ENCODE measurements at regions not wholly inside any gene's neighbourhood (a gene's known extent, or its start where the extent isn't known, plus 50 kb on each side); places are given as distances from the start of the nearest gene placed in this dataset.

DNA sequence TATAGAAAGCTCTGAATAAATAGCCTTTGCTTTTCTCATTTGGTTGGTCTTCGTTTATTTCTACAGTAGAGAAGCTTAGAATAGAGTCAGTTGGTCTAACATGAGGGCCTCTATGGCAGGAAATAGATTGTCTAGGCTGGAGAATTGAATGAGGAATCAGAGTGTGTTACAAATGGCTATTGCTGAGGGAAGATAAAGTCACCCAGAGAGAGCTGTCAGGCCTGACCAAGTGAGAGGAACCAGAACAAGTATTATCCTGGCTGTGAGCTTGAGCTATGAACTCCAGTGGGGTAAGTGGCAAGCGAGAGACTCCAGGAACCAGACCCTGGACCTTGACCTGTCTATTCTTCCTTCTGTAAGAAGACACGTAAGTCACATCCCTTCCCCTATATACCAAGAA lies 353.1 kb downstream of the CD83 start:
- DNase-seq (ENCODE audit: low spot score in 2 of 2) = no peak
- Histone ChIP-seq H3K27ac (no peak overlapping the region), H3K4me3 (no peak overlapping the region), H3K4me1 (no peaks in the 10 kb centered on the region), H3K9me3 (peaks cover 0 to 5% of the 10 kb centered on the region in 2 donors), H3K36me3 (no peaks in the 10 kb centered on the region), H3K27me3 (no peaks in the 10 kb centered on the region)
- TF ChIP-seq, protein P1, sequence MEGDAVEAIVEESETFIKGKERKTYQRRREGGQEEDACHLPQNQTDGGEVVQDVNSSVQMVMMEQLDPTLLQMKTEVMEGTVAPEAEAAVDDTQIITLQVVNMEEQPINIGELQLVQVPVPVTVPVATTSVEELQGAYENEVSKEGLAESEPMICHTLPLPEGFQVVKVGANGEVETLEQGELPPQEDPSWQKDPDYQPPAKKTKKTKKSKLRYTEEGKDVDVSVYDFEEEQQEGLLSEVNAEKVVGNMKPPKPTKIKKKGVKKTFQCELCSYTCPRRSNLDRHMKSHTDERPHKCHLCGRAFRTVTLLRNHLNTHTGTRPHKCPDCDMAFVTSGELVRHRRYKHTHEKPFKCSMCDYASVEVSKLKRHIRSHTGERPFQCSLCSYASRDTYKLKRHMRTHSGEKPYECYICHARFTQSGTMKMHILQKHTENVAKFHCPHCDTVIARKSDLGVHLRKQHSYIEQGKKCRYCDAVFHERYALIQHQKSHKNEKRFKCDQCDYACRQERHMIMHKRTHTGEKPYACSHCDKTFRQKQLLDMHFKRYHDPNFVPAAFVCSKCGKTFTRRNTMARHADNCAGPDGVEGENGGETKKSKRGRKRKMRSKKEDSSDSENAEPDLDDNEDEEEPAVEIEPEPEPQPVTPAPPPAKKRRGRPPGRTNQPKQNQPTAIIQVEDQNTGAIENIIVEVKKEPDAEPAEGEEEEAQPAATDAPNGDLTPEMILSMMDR (IDR thresholded peaks at IDR 0.05) = no peak
- intact Hi-C loops (cut with DNase I) = no loop called here

- Histone ChIP-seq H3K4me1 (peaks cover 0 to 3% of the 10 kb centered on the region in 2 donors), H3K27ac (peak overlapping the region in 1 of 2 donors; percentile 20), H3K27me3 (no peaks in the 10 kb centered on the region), H3K4me3 (no peak overlapping the region), H3K9me3 (peaks cover 0 to 5% of the 10 kb centered on the region in 2 donors), H3K36me3 (no peaks in the 10 kb centered on the region)
- no peak for DNase-seq (ENCODE audit: low spot score in 2 of 2)
- TF ChIP-seq, protein P1 (IDR thresholded peaks at IDR 0.05) = no peak
- intact Hi-C loops (cut with DNase I) = no loop called here
These were observed 354.8 kb downstream of the CD83 start for GRCh38 chr6:14472255-14472985.

- TF ChIP-seq, protein P1 (IDR thresholded peaks at IDR 0.05) = no peak
- no peak for DNase-seq (ENCODE audit: low spot score in 2 of 2)
- intact Hi-C loops (cut with DNase I) = no loop called here
These were observed 355.4 kb downstream of the CD83 start for GRCh38 chr6:14472986-14473337.

GRCh38 chr6:14474816-14475215 lies 357.2 kb downstream of the CD83 start:
- Histone ChIP-seq H3K9me3 (no peaks in the 10 kb centered on the region), H3K4me1 (peaks cover 0 to 3% of the 10 kb centered on the region in 2 donors), H3K27ac (no peak overlapping the region), H3K36me3 (no peaks in the 10 kb centered on the region), H3K4me3 (no peak overlapping the region), H3K27me3 (no peaks in the 10 kb centered on the region)
- DNase-seq (ENCODE audit: low spot score in 2 of 2) = no peak
- intact Hi-C loops (cut with DNase I) = no loop called here
- TF ChIP-seq, protein P1 (IDR thresholded peaks at IDR 0.05) = no peak

More at GRCh38 chr6:14472986-14473337, 355.4 kb downstream of the CD83 start:
- Histone ChIP-seq H3K9me3 (peaks cover 0 to 5% of the 10 kb centered on the region in 2 donors), H3K27me3 (no peaks in the 10 kb centered on the region), H3K27ac (peak overlapping the region in 1 of 2 donors; percentile 20), H3K4me1 (peaks cover 0 to 3% of the 10 kb centered on the region in 2 donors), H3K4me3 (no peak overlapping the region), H3K36me3 (no peaks in the 10 kb centered on the region)

DNA sequence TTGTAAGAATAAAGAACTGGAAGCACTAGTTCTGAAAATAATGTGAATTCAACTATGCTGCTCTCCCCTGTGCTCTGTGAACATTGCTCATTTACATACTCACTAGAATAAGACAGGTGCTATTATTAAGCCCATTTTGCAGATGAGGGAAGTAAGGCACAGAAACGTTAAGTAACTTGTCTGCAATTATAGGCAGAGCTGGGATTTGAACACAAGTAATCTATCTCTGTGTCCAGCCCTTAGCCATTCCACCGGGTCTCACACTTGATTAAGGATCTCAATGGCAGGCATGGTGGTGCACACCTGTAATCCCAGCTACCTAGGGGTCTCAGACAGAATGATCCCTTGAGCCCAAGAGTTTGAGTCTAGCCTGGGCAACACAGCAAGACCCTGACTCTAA lies 357.7 kb downstream of the CD83 start:
- Histone ChIP-seq H3K4me1 (peaks cover 0 to 3% of the 10 kb centered on the region in 2 donors), H3K27me3 (no peaks in the 10 kb centered on the region), H3K4me3 (no peak overlapping the region), H3K36me3 (no peaks in the 10 kb centered on the region), H3K9me3 (no peaks in the 10 kb centered on the region), H3K27ac (no peak overlapping the region)
- intact Hi-C loops (cut with DNase I) = no loop called here
- TF ChIP-seq, protein P1 (IDR thresholded peaks at IDR 0.05) = no peak
- no peak for DNase-seq (ENCODE audit: low spot score in 2 of 2)
